B cell (primary cell): ENCODE measurements at regions not wholly inside any gene's neighbourhood (a gene's known extent, or its start where the extent isn't known, plus 50 kb on each side); places are given as distances from the start of the nearest gene placed in this dataset.

Experiments used
- EZH2 ChIP-seq: IDR thresholded peaks from 2 replicates; pipeline ENCODE4 v1.6.1; 2012; ENCODE audit warnings: borderline replicate concordance, low read depth, mild to moderate bottlenecking, moderate library complexity, low read length; ENCODE audit not compliant: insufficient read depth, poor library complexity, severe bottlenecking
- TF ChIP-seq, protein P1 (sequence below): fragments of 200-600 bp; IDR thresholded peaks from one replicate; pipeline ENCODE4 v1.8.0; 2022; ENCODE audit warnings: antibody characterized with exemption, mild to moderate bottlenecking

DNA sequence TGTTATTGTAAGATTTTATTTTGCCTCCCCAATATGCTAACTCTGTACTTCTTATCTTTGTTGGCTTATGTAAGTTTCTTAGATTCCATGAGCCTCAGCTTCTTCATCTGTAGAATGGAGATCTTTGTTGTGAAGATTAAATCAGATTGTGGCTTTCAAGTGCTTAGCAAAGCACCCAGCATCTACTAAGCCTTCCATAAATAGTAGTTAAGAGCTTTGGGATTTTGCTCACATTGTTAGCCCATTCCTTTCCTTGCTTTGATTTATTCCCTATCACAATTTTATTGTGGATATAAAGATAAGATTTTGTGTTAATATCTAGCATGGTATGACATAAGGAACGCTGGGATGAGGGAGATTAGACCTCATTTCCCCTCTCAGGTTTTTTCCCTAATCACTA is 501.4 kb downstream of the PYDC2 start:
- TF ChIP-seq EZH2, result no peak
- TF ChIP-seq, protein P1, sequence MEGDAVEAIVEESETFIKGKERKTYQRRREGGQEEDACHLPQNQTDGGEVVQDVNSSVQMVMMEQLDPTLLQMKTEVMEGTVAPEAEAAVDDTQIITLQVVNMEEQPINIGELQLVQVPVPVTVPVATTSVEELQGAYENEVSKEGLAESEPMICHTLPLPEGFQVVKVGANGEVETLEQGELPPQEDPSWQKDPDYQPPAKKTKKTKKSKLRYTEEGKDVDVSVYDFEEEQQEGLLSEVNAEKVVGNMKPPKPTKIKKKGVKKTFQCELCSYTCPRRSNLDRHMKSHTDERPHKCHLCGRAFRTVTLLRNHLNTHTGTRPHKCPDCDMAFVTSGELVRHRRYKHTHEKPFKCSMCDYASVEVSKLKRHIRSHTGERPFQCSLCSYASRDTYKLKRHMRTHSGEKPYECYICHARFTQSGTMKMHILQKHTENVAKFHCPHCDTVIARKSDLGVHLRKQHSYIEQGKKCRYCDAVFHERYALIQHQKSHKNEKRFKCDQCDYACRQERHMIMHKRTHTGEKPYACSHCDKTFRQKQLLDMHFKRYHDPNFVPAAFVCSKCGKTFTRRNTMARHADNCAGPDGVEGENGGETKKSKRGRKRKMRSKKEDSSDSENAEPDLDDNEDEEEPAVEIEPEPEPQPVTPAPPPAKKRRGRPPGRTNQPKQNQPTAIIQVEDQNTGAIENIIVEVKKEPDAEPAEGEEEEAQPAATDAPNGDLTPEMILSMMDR, result no peak
